Epithelial cell of esophagus (primary cell): ENCODE measurements at regions not wholly inside any gene's neighbourhood (a gene's known extent, or its start where the extent isn't known, plus 50 kb on each side); places are given as distances from the start of the nearest gene placed in this dataset.

Source experiments
- DNase-seq: peaks from one replicate; pipeline ENCODE4 v3.0.0; 2010; ENCODE audit warnings: low read depth
- H3K4me3 ChIP-seq: 2 replicates; pipeline ENCODE4 v1.5.1; 2011; ENCODE audit warnings: mild to moderate bottlenecking, low read length, control low read depth
- TF ChIP-seq, protein P1 (sequence below): IDR thresholded peaks from 2 replicates; pipeline ENCODE4 v1.5.1; 2011; ENCODE audit warnings: low read depth, mild to moderate bottlenecking, low read length, control low read depth, inconsistent platforms; ENCODE audit not compliant: insufficient read depth; ENCODE audit errors: missing control alignments

- no peak for DNase-seq
- H3K4me3 ChIP-seq, result no peak overlapping the region
- TF ChIP-seq, protein P1, sequence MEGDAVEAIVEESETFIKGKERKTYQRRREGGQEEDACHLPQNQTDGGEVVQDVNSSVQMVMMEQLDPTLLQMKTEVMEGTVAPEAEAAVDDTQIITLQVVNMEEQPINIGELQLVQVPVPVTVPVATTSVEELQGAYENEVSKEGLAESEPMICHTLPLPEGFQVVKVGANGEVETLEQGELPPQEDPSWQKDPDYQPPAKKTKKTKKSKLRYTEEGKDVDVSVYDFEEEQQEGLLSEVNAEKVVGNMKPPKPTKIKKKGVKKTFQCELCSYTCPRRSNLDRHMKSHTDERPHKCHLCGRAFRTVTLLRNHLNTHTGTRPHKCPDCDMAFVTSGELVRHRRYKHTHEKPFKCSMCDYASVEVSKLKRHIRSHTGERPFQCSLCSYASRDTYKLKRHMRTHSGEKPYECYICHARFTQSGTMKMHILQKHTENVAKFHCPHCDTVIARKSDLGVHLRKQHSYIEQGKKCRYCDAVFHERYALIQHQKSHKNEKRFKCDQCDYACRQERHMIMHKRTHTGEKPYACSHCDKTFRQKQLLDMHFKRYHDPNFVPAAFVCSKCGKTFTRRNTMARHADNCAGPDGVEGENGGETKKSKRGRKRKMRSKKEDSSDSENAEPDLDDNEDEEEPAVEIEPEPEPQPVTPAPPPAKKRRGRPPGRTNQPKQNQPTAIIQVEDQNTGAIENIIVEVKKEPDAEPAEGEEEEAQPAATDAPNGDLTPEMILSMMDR, result no peak
Observed at GRCh38 chr13:88976466-88976865, 1305.3 kb downstream of the SLITRK5 start.

DNA sequence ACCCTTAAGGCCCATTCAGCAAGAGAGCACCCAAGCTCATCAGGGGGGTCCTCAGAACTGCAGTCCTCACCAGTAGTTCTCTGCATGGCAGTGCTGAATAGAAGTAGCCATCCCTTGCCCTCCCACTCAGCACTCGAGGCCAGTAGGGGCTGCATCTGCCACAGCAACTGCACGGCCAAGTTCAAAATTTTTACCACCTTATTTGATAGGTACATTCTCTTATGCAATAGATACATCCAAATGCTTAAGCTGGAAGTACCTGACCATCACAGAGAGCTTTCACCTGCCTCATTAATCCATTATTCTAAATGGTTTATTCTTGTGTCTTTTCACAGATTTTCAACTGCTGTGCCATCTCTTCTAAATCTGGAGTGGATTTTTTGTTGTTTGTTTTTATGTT lies 1307.4 kb downstream of the SLITRK5 start:
- no peak for DNase-seq
- TF ChIP-seq, protein P1, result no peak
- H3K4me3 ChIP-seq, result no peak overlapping the region

DNA sequence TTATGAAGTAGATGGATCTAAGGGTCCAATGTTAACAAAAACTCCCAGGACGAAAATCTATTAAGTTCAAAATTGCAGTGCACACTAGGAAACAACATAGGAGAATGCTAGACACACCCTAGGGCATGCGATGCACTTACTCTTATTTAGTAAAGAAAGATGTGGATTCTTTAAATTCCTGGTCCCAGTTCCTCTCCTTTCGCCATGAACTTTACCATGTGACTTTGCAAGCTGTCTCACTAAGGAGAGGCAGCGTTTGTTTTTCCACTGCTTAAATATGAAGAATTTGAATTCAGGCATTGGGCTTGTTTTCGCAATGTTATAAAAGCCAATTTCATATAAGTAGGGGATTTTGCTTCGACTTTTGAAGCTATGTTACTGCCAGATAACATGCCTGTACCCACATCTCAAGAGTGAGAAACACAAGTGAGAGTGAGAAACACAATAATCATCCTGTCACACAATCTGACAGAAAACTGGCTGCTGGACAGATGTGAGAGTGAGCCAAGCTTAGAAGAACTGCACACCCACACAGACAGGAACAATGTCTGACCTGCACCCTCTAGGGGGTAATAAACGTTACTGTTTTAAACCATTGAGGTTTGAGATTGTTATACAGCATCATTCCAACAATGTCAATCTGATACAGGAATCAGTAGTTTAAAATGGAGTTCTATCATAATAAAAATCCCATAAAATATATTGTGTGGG lies 1308.4 kb downstream of the SLITRK5 start:
- H3K4me3 ChIP-seq, result no peak overlapping the region
- TF ChIP-seq, protein P1, result peak; percentile 68
- DNase-seq, result peak; percentile 63

- no peak for DNase-seq
- H3K4me3 ChIP-seq, result no peak overlapping the region
- TF ChIP-seq, protein P1, result no peak
Observed at GRCh38 chr13:89003656-89004055, 1332.5 kb downstream of the SLITRK5 start.

DNA sequence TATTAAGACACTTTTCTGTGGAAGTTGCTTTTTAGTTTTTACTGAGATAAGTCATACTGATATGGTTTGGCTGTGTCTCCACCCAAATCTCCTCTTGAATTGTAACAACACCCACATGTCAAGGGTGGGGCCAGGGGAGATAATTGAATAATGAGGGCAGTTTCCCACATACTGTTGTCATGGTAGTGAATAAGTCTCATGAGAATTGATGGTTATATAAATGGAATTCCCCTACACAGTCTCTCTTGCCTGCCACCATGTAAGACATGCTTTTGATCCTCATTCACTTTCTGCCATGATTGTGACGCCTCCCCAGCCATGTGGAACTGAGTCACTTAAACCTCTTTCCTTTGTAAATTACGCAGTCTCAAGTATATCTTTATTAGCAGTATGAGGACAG lies 1340.4 kb downstream of the SLITRK5 start:
- TF ChIP-seq, protein P1, result no peak
- H3K4me3 ChIP-seq, result no peak overlapping the region
- no peak for DNase-seq

- H3K4me3 ChIP-seq, result no peak overlapping the region
- TF ChIP-seq, protein P1, result no peak
- no peak for DNase-seq
Observed at GRCh38 chr13:89027694-89028306, 1356.6 kb downstream of the SLITRK5 start.

- no peak overlapping the region for H3K4me3 ChIP-seq
- DNase-seq, result no peak
- TF ChIP-seq, protein P1, result no peak
Observed at GRCh38 chr13:89029062-89029461, 1357.9 kb downstream of the SLITRK5 start.
